ENCODE measurements at regions not wholly inside any gene's neighbourhood (a gene's known extent, or its start where the extent isn't known, plus 50 kb on each side); places are given as distances from the start of the nearest gene placed in this dataset.

DNA sequence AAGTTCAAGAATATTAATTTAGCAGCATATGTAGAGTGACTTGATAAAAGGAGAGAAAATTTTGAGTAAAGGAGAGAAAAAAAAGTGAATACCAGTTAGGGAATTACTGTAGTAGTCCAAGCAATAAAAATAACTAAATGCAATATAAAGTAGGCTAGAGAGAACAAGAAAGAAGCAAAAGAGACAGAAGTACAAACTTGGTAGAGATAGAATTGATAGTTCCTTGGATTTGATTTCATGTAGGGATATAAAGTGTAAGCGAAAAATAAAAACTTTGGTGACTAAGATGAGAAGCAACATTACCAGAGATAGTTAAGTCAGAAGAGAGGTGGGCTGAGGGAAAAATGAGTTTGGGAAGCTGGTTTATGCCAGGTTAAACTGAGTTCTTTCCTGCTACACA, 252.4 kb downstream of the SEC23A start:
- Histone ChIP-seq H3K36me3 (ENCODE audit: control insufficient read depth in 2 of 3, insufficient read depth in 3 of 3, low read length in 3 of 3) (no peaks in the 10 kb centered on the region), H3K27me3 (ENCODE audit: control insufficient read depth, insufficient read depth, low read length) (no peaks in the 10 kb centered on the region), H3K4me3 (ENCODE audit: low read length in 3 of 3) (no peak overlapping the region), H3K9ac (ENCODE audit: low read length in 3 of 3) (no peak overlapping the region), H3K4me1 (ENCODE audit: control insufficient read depth in 2 of 3, insufficient read depth in 2 of 3, low read depth in 1 of 3, low read length in 3 of 3) (no peaks in the 10 kb centered on the region), H3K9me3 (ENCODE audit: control insufficient read depth in 2 of 3, insufficient read depth in 1 of 3, low read length in 3 of 3) (no peaks in the 10 kb centered on the region), H3K27ac (ENCODE audit: low read depth in 2 of 2, low read length in 2 of 2) (no peak overlapping the region)
- TF ChIP-seq, protein P1, sequence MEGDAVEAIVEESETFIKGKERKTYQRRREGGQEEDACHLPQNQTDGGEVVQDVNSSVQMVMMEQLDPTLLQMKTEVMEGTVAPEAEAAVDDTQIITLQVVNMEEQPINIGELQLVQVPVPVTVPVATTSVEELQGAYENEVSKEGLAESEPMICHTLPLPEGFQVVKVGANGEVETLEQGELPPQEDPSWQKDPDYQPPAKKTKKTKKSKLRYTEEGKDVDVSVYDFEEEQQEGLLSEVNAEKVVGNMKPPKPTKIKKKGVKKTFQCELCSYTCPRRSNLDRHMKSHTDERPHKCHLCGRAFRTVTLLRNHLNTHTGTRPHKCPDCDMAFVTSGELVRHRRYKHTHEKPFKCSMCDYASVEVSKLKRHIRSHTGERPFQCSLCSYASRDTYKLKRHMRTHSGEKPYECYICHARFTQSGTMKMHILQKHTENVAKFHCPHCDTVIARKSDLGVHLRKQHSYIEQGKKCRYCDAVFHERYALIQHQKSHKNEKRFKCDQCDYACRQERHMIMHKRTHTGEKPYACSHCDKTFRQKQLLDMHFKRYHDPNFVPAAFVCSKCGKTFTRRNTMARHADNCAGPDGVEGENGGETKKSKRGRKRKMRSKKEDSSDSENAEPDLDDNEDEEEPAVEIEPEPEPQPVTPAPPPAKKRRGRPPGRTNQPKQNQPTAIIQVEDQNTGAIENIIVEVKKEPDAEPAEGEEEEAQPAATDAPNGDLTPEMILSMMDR (IDR thresholded peaks at IDR 0.05; ENCODE audit: borderline replicate concordance, extremely low read depth, insufficient read depth): no peak
- no peak for FAIRE-seq
- intact Hi-C loops (cut with DNase I): no loop called here
- DNase-seq: no peak

DNA sequence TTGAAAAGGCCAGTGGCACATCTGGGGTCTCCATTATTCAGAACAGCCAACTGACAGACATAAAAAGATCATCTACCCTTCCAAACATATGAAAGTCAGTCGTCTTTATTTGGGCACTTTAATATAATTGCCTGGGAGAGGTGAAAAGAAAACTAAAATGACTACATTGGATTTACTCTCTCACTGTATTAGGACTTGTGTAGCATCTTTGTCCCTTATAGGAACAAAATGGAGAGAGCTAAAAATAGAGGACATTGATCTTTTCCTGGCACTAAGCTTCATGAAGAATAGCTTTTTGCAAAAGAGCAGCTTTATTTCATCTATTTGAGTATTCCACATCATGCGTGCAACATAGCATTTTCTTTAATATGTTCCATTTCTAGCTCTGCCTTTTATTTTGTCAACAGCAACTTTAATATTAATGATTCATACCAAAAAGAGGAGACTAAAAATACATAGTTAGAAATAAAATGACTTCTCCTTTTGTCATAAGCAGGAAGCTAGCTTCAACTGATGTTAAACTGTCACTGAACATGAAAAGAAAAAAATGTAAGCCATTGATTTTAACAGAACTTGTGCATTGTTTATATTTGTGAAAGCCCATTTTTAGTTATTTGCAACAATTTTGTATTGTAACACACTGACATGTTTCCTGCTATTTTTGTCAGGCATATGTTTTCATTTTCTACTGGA, 254.6 kb downstream of the SEC23A start:
- H3K4me3 ChIP-seq (ENCODE audit: low read length in 3 of 3): no peak overlapping the region
- no peaks in the 10 kb centered on the region for H3K36me3 ChIP-seq (ENCODE audit: control insufficient read depth in 2 of 3, insufficient read depth in 3 of 3, low read length in 3 of 3)
- no peak overlapping the region for H3K9ac ChIP-seq (ENCODE audit: low read length in 3 of 3)
- no peaks in the 10 kb centered on the region for H3K9me3 ChIP-seq (ENCODE audit: control insufficient read depth in 2 of 3, insufficient read depth in 1 of 3, low read length in 3 of 3)
- H3K27me3 ChIP-seq (ENCODE audit: control insufficient read depth, insufficient read depth, low read length): no peaks in the 10 kb centered on the region
- no peak for FAIRE-seq
- no peak overlapping the region for H3K27ac ChIP-seq (ENCODE audit: low read depth in 2 of 2, low read length in 2 of 2)
- intact Hi-C loops (cut with DNase I): no loop called here
- no peak for DNase-seq
- TF ChIP-seq, protein P1 (IDR thresholded peaks at IDR 0.05; ENCODE audit: borderline replicate concordance, extremely low read depth, insufficient read depth): no peak
- no peaks in the 10 kb centered on the region for H3K4me1 ChIP-seq (ENCODE audit: control insufficient read depth in 2 of 3, insufficient read depth in 2 of 3, low read depth in 1 of 3, low read length in 3 of 3)

DNA sequence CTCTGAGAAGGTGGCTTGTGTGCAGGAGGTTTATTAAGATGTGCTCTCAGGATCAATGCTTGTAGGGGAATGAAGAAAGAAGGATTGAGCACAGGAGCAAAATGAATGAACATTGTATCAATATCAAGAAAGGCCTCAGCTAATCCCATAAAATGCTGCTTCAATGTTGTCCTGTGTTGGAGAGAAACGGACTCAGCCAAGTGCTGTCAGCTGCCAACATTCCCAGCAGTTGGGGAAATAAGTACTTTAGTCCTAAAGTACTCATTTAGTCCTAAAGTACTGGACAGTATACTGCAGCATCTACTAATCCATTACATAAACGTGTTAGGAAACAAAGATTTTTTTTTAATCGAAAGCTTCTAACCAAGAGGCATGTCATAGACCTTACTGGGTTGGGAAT, 255.9 kb downstream of the SEC23A start:
- no peaks in the 10 kb centered on the region for H3K9me3 ChIP-seq (ENCODE audit: control insufficient read depth in 2 of 3, insufficient read depth in 1 of 3, low read length in 3 of 3)
- H3K4me3 ChIP-seq (ENCODE audit: low read length in 3 of 3): no peak overlapping the region
- DNase-seq (no peak), FAIRE-seq (no peak)
- H3K27ac ChIP-seq (ENCODE audit: low read depth in 2 of 2, low read length in 2 of 2): no peak overlapping the region
- intact Hi-C loops (cut with DNase I): no loop called here
- H3K9ac ChIP-seq (ENCODE audit: low read length in 3 of 3): no peak overlapping the region
- TF ChIP-seq, protein P1 (IDR thresholded peaks at IDR 0.05; ENCODE audit: borderline replicate concordance, extremely low read depth, insufficient read depth): no peak
- H3K27me3 ChIP-seq (ENCODE audit: control insufficient read depth, insufficient read depth, low read length): no peaks in the 10 kb centered on the region
- no peaks in the 10 kb centered on the region for H3K36me3 ChIP-seq (ENCODE audit: control insufficient read depth in 2 of 3, insufficient read depth in 3 of 3, low read length in 3 of 3)
- H3K4me1 ChIP-seq (ENCODE audit: control insufficient read depth in 2 of 3, insufficient read depth in 2 of 3, low read depth in 1 of 3, low read length in 3 of 3): no peaks in the 10 kb centered on the region
